Thoracic aorta (tissue), 2 donors: ENCODE measurements at regions not wholly inside any gene's neighbourhood (a gene's known extent, or its start where the extent isn't known, plus 50 kb on each side); places are given as distances from the start of the nearest gene placed in this dataset.

Source experiments
- ATAC-seq: fragments of 150-250 bp; one replicate; pipeline ENCODE4 v1.8.0; 2017; ENCODE audit warnings: low read depth; ENCODE audit not compliant: insufficient number of reproducible peaks, low FRiP score
- DNase-seq: peaks from one replicate; pipeline ENCODE4 v3.0.0-alpha.2; 2020; ENCODE audit warnings: low spot score
- H3K27ac ChIP-seq, 2 donors: fragments of 200-600 bp; sonication (generic); 1 replicate in 1 of 2; 2 replicates in 1 of 2; pipeline ENCODE4 v1.5.1; 2016; ENCODE audit warnings: mild to moderate bottlenecking in 2 of 2, moderate library complexity in 2 of 2
- H3K27me3 ChIP-seq: fragments of 200-600 bp; sonication (generic); replicated peaks from 2 replicates; pipeline ENCODE4 v1.6.0; 2016; ENCODE audit warnings: mild to moderate bottlenecking; ENCODE audit not compliant: insufficient read depth
- H3K36me3 ChIP-seq: fragments of 200-600 bp; sonication (generic); one replicate; pipeline ENCODE4 v1.5.1; 2016
- H3K4me1 ChIP-seq, 2 donors: fragments of 200-600 bp; sonication (generic); 1 replicate in 1 of 2; 2 replicates in 1 of 2; pipeline versions ENCODE4 v1.5.1 to v1.6.0; 2016; ENCODE audit warnings: low read depth in 2 of 2, mild to moderate bottlenecking in 1 of 2; ENCODE audit not compliant: control insufficient read depth in 1 of 2
- H3K4me3 ChIP-seq: fragments of 200-600 bp; sonication (generic); 2 replicates; pipeline ENCODE4 v1.5.1; 2016; ENCODE audit warnings: mild to moderate bottlenecking
- H3K9me3 ChIP-seq: fragments of 200-600 bp; sonication (generic); 2 replicates; pipeline ENCODE4 v1.5.1; 2016
- TF ChIP-seq, protein P1 (sequence below): fragments of 200-600 bp; sonication (generic); IDR thresholded peaks from one replicate; pipeline ENCODE4 v1.5.1; 2019; ENCODE audit warnings: antibody characterized with exemption

DNA sequence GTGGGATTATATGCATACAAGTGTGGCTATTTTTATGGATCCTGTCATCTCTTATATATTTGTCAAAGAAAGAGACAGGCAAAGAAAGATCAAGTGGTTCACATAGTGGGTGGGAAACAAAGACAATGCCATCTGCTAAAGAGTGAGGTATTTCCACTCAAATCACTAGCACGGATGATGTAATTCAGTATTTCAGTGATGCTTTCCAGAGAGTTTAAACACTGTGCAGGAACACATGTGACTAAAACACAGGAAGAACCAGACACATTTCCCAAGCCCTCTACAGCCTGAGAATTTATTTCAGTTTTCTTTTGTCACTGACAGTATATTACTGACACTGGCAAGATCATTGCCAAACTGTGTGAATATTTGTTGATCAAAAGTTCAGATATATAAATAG lies 885.7 kb upstream of the CELF2 start:
- DNase-seq (no peak), ATAC-seq (no peak)
- H3K36me3 ChIP-seq, result no peaks in the 10 kb centered on the region
- no peaks in the 10 kb centered on the region for H3K27me3 ChIP-seq
- H3K27ac ChIP-seq, result no peak overlapping the region
- no peak overlapping the region for H3K4me3 ChIP-seq
- TF ChIP-seq, protein P1, sequence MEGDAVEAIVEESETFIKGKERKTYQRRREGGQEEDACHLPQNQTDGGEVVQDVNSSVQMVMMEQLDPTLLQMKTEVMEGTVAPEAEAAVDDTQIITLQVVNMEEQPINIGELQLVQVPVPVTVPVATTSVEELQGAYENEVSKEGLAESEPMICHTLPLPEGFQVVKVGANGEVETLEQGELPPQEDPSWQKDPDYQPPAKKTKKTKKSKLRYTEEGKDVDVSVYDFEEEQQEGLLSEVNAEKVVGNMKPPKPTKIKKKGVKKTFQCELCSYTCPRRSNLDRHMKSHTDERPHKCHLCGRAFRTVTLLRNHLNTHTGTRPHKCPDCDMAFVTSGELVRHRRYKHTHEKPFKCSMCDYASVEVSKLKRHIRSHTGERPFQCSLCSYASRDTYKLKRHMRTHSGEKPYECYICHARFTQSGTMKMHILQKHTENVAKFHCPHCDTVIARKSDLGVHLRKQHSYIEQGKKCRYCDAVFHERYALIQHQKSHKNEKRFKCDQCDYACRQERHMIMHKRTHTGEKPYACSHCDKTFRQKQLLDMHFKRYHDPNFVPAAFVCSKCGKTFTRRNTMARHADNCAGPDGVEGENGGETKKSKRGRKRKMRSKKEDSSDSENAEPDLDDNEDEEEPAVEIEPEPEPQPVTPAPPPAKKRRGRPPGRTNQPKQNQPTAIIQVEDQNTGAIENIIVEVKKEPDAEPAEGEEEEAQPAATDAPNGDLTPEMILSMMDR, result no peak
- H3K4me1 ChIP-seq, result no peaks in the 10 kb centered on the region
- no peaks in the 10 kb centered on the region for H3K9me3 ChIP-seq

DNA sequence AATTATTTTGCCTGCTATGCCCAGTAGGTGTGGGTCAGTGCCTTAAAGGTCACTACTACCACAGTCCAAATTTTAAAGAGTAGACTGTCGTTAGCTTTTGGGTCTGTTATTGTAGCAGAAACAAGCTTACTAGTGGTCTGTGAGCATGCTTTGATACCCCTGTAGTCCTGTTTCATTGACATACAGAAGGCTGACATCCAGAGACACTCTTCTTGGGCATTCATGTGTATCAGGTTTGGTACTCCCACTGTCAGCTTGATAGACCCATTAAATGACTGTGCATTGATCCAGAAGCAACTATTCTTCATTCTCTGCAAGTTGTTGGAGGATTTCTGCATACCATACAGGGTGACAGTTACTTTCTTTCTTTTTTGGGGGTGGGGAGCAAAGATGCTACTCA lies 884.4 kb upstream of the CELF2 start:
- H3K36me3 ChIP-seq, result no peaks in the 10 kb centered on the region
- H3K27ac ChIP-seq, result no peak overlapping the region
- DNase-seq, result no peak
- no peak for ATAC-seq
- H3K9me3 ChIP-seq, result no peaks in the 10 kb centered on the region
- H3K27me3 ChIP-seq, result no peaks in the 10 kb centered on the region
- H3K4me1 ChIP-seq, result no peaks in the 10 kb centered on the region
- no peak overlapping the region for H3K4me3 ChIP-seq
- TF ChIP-seq, protein P1, result no peak

DNA sequence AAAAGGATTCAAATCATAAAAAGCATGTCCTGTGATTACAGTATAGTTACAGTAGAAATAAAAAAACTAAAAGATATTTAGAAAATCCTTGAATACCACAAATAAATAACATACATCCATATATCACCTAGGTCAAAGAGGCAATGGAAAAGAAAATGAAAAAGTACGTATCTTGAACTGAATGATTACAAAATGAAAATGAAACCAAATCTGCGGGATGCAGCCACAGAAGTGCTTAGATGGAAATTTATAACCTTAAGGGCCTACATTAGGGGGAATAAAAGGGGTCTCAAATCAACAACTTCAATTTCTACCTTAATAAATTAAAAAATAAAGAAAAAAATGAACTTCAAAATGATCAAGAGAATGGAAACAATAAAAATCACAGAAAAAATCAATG lies 879.0 kb upstream of the CELF2 start:
- peak overlapping the region; percentile 11 for H3K4me3 ChIP-seq
- ATAC-seq (no peak), DNase-seq (no peak)
- H3K9me3 ChIP-seq, result no peaks in the 10 kb centered on the region
- TF ChIP-seq, protein P1, result no peak
- H3K36me3 ChIP-seq, result no peaks in the 10 kb centered on the region
- no peaks in the 10 kb centered on the region for H3K27me3 ChIP-seq
- H3K4me1 ChIP-seq, result no peaks in the 10 kb centered on the region
- no peak overlapping the region for H3K27ac ChIP-seq

DNA sequence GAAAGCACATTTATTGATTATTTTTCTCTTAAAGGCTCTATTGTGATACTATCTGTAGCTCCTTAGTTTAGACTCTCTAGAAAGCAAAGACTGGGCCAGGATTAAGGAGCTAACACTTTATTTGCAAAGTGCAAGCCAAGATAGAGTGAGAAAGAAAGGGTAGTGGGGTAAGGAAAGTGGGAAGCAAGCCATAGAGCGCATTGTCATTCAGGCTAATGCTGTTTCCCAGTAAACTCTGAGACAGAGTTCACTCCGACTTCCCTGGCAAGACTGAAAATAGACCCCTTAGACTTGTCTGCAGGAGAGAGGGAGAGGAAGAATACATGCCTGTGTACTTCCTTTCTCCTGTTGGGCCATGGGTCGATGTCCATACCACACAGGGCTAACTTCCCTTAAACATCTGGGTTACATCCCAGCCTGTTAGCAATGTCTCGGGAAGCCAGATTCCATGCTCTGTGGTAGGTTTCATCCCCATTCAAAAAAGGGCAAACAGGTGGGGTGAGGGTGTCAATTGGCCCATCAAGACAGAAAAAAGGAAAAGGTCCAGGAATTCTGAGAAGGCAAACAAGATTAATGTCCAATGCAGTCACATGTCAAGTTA lies 875.8 kb upstream of the CELF2 start:
- ATAC-seq (no peak), DNase-seq (no peak)
- H3K27me3 ChIP-seq, result no peaks in the 10 kb centered on the region
- TF ChIP-seq, protein P1, result no peak
- no peaks in the 10 kb centered on the region for H3K9me3 ChIP-seq
- H3K4me1 ChIP-seq, result no peaks in the 10 kb centered on the region
- H3K4me3 ChIP-seq, result no peak overlapping the region
- no peaks in the 10 kb centered on the region for H3K36me3 ChIP-seq
- H3K27ac ChIP-seq, result no peak overlapping the region

DNA sequence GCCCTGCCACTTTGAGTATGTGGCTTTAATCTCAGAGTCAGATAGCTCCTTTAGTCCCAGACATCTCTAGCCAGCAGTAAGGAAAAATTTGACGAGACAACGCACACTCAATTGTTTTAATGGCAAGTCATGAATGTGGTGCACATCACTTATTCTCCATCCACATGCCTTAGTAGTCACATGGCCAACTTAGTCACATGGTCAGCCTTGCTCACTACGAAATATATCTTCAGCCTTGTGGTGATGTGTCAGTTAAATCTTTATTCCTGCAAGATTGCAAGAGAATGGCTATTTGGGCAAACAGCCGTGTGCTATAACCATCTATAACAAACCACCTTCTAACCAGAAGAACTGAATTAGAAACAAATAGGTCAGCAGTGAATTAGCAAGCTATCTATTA lies 871.1 kb upstream of the CELF2 start:
- Histone ChIP-seq H3K9me3 (no peaks in the 10 kb centered on the region), H3K4me1 (peaks cover 0 to 15% of the 10 kb centered on the region in 2 donors), H3K27me3 (no peaks in the 10 kb centered on the region), H3K36me3 (no peaks in the 10 kb centered on the region), H3K27ac (no peak overlapping the region), H3K4me3 (no peak overlapping the region)
- TF ChIP-seq, protein P1, result no peak
- no peak for DNase-seq
- ATAC-seq, result no peak
